ENCODE measurements at regions not wholly inside any gene's neighbourhood (a gene's known extent, or its start where the extent isn't known, plus 50 kb on each side); places are given as distances from the start of the nearest gene placed in this dataset.

DNA sequence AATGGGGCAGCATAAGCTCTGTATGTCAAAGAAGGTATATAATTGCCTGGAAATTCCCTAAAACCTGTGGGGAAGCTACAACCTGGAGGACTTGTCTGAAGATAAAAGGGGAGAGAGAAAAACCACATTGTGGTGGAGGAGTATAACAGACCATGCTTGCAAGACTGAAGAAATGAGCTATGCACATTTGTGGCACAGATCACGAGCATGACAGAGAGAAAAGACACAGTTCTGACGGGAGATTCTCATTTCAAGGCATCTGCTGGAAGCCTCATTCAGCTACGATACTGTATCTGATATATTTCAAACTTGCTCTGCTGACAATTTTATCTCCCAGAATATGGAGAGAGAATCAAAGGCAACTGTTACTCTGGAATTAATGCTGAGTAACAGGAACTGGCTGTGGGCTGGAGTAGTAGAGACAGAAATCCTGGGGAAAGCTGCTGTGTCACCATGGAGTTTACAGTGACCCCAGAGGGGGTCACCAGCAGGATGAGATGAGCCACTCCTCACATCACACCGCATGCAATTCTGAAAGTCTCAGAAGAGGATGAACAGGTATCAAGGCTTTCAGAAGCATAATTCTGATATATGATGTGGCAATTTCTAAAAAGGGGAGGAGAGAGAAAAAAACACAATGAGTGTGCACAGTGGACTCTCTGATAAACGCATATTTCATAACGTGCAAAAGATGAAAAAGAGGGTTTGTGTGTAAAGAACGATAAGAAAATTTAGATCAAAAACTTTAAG, 528.8 kb downstream of the IRX1 start:
- Mint-ChIP-seq H3K4me3 (no peak overlapping the region), H3K9me3 (peaks cover 63% of the 10 kb centered on the region), H3K4me1 (ENCODE audit: low read depth) (no peaks in the 10 kb centered on the region), H3K36me3 (ENCODE audit: low read depth) (no peaks in the 10 kb centered on the region; the same call in 1 of the 2 replicates), H3K27ac (no peak overlapping the region), H3K27me3 (ENCODE audit: insufficient read depth) (no peaks in the 10 kb centered on the region)
- TF ChIP-seq, protein P1, sequence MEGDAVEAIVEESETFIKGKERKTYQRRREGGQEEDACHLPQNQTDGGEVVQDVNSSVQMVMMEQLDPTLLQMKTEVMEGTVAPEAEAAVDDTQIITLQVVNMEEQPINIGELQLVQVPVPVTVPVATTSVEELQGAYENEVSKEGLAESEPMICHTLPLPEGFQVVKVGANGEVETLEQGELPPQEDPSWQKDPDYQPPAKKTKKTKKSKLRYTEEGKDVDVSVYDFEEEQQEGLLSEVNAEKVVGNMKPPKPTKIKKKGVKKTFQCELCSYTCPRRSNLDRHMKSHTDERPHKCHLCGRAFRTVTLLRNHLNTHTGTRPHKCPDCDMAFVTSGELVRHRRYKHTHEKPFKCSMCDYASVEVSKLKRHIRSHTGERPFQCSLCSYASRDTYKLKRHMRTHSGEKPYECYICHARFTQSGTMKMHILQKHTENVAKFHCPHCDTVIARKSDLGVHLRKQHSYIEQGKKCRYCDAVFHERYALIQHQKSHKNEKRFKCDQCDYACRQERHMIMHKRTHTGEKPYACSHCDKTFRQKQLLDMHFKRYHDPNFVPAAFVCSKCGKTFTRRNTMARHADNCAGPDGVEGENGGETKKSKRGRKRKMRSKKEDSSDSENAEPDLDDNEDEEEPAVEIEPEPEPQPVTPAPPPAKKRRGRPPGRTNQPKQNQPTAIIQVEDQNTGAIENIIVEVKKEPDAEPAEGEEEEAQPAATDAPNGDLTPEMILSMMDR (IDR thresholded peaks at IDR 0.05): no peak
- no peak for DNase-seq

DNA sequence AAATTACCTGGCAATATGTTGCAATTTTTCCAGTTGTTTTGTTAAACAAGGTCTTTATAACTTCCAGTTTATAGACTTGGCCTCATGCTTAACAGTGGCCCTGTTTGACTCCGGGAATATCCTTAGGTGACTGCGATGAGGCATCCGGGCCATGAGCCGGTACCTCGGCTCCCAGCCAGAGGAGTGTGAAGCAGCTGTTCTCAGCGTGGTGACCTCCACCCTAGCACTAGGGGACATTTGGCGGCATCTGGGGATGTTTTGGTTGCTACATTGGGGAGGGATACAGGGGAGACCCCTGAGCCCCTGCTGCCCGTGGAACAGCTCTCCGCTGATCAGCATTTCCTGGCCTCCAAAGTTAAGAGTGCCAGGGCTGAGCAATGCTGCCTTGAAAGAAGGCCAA, 533.4 kb downstream of the IRX1 start:
- Mint-ChIP-seq H3K27me3 (ENCODE audit: insufficient read depth) (no peaks in the 10 kb centered on the region), H3K4me1 (ENCODE audit: low read depth) (no peaks in the 10 kb centered on the region), H3K36me3 (ENCODE audit: low read depth) (no peaks in the 10 kb centered on the region; the same call in 1 of the 2 replicates), H3K27ac (no peak overlapping the region), H3K4me3 (no peak overlapping the region), H3K9me3 (peaks cover 70% of the 10 kb centered on the region)
- TF ChIP-seq, protein P1 (IDR thresholded peaks at IDR 0.05): no peak
- DNase-seq: no peak

DNA sequence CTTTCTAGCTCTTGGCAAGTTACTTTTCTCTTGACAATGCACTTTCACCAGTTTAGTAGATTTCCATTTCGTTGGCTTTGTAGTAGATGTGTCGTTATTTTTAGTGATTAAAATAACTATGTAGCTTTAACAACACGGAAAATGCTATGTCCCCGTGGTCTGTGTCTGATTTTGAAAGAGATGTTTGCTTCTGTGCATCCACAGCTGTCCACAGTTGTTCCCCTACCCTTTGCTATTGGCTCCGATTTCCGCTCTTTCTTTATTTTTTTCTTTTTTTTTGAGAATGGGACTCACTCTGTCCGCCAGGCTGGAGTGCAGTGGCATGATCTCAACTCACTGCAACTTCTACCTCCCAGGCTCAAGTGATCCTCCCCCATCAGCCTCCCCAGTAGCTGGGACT, 533.9 kb downstream of the IRX1 start:
- peaks cover 68% of the 10 kb centered on the region for H3K9me3 Mint-ChIP-seq
- H3K4me1 Mint-ChIP-seq (ENCODE audit: low read depth): no peaks in the 10 kb centered on the region
- no peak for DNase-seq
- H3K4me3 Mint-ChIP-seq: no peak overlapping the region
- no peaks in the 10 kb centered on the region for H3K27me3 Mint-ChIP-seq (ENCODE audit: insufficient read depth)
- TF ChIP-seq, protein P1 (IDR thresholded peaks at IDR 0.05): no peak
- H3K36me3 Mint-ChIP-seq (ENCODE audit: low read depth): no peaks in the 10 kb centered on the region; the same call in 1 of the 2 replicates
- no peak overlapping the region for H3K27ac Mint-ChIP-seq

DNA sequence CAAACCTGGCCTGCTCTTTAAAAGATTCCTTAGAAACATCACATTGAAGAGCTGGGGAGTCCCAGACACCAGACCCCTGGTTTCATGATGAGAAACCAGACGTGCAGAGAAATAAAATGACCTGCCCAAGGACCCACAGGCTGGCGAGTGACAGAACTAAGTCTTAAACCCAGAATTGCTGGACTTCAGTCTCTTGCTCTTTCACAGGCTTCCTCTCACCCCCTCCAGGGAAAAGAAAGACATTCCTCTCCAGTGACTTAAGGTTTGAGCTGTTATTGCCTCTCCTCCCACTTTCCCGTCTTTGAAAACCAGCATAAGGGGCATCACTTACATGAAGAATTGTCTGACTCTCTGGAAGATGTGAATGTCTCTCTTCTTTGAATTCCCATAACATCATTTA, 535.2 kb downstream of the IRX1 start:
- TF ChIP-seq, protein P1 (IDR thresholded peaks at IDR 0.05): no peak
- Mint-ChIP-seq H3K36me3 (ENCODE audit: low read depth) (no peaks in the 10 kb centered on the region; the same call in 1 of the 2 replicates), H3K4me3 (no peak overlapping the region), H3K27ac (no peak overlapping the region), H3K4me1 (ENCODE audit: low read depth) (no peaks in the 10 kb centered on the region), H3K27me3 (ENCODE audit: insufficient read depth) (no peaks in the 10 kb centered on the region), H3K9me3 (peaks cover 70% of the 10 kb centered on the region)
- no peak for DNase-seq

DNA sequence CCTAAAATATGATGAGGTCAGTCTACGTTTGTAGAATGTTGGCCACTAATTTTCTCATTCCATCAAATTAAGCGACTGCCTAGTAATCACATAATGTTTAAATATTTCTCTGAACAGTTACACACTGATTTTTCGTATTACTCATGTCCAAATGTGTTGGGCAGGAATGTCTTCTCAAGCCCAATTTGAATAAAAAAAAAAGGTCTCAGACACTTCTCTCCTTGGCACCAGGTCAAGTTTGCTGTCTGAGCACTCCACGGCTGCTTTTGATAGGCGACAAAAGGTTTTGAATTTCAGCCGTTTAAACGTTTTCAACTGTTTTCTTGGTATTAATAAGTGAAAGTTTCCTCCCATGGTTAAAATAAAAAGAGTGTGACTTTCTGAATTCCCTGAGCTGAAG, 542.1 kb downstream of the IRX1 start:
- no peak for DNase-seq
- H3K27ac Mint-ChIP-seq: no peak overlapping the region

More for the DNA sequence above, 542.1 kb downstream of the IRX1 start:
- H3K4me3 Mint-ChIP-seq: no peak overlapping the region
- H3K4me1 Mint-ChIP-seq (ENCODE audit: low read depth): no peaks in the 10 kb centered on the region
- H3K36me3 Mint-ChIP-seq (ENCODE audit: low read depth): 0 out of 2 replicates have a peak, but pooled peaks cover 7% of the 10 kb centered on the region
- TF ChIP-seq, protein P1 (IDR thresholded peaks at IDR 0.05): no peak
- no peaks in the 10 kb centered on the region for H3K27me3 Mint-ChIP-seq (ENCODE audit: insufficient read depth)
- H3K9me3 Mint-ChIP-seq: peaks cover 67% of the 10 kb centered on the region
